HL-60 (cell line): ENCODE measurements at regions not wholly inside any gene's neighbourhood (a gene's known extent, or its start where the extent isn't known, plus 50 kb on each side); places are given as distances from the start of the nearest gene placed in this dataset.
"Not testable (repeated sequence)": the region's sequence is repeated elsewhere in the genome, so short reads cannot be mapped to it uniquely, and the experiment has no call there.

Experiments
- GABPA ChIP-seq: IDR thresholded peaks from 2 replicates; pipeline ENCODE4 v1.6.1; 2012; ENCODE audit warnings: low read depth
- POLR2AphosphoS5 ChIP-seq: IDR thresholded peaks from 2 replicates; pipeline ENCODE4 v1.6.1; 2012; ENCODE audit warnings: low read depth

DNA sequence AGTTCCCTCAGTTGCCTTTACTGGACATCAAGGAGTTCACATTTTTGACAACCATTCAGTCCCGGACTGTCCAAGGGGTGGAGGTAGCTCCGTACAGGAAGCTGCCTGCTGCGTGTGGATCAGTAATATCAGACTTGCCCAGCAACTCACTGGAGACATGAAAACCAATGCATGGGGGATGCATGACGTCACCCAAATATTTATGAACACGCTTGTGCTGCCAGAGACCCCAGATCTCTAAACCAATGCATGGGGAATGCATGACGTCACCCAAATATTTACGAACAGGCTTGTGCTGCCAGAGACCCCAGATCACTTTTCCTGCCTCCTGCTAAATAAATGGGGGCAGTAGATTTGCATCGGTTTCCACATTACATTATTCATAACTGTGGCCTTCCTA is 2137.4 kb upstream of the DEFB115 start:
- not testable (repeated sequence) for TF ChIP-seq GABPA, POLR2AphosphoS5
